ENCODE measurements at regions not wholly inside any gene's neighbourhood (a gene's known extent, or its start where the extent isn't known, plus 50 kb on each side); places are given as distances from the start of the nearest gene placed in this dataset.

DNA sequence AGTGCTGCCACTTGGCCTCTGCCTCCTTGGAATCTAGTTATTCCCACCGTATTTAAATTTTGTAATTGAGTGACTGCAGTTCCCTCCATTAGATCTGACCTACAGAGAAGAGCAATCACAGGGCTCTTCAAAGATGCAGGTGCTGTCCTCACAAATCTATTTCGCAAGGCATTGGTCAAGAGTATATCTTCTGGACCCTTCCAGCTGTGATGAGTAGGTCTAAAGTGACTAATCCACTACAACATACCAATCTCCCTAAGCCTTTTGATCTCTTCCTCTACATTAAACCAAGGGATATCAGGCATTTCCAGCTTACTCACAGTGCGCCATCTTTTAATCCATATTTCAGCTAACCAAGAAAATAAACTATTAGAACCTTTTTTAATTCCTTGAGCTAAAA, 65.1 kb upstream of the COL3A1 start:
- Mint-ChIP-seq H3K4me3 (ENCODE audit: unreplicated experiment) (no peak overlapping the region), H3K4me1 (ENCODE audit: insufficient read depth, unreplicated experiment) (no peaks in the 10 kb centered on the region), H3K27me3 (ENCODE audit: insufficient read depth, unreplicated experiment) (no peaks in the 10 kb centered on the region), H3K9me3 (ENCODE audit: unreplicated experiment) (no peaks in the 10 kb centered on the region), H3K27ac (ENCODE audit: low read depth, unreplicated experiment) (no peak overlapping the region), H3K36me3 (ENCODE audit: insufficient read depth, unreplicated experiment) (no peaks in the 10 kb centered on the region)
- ChIA-PET POLR2A (no interaction called here), CTCF (no interaction called here)
- intact Hi-C loops (cut with micrococcal nuclease): no loop called here
- BruUV-seq (replicated peaks): no TSS peak
- TF ChIP-seq, protein P1, sequence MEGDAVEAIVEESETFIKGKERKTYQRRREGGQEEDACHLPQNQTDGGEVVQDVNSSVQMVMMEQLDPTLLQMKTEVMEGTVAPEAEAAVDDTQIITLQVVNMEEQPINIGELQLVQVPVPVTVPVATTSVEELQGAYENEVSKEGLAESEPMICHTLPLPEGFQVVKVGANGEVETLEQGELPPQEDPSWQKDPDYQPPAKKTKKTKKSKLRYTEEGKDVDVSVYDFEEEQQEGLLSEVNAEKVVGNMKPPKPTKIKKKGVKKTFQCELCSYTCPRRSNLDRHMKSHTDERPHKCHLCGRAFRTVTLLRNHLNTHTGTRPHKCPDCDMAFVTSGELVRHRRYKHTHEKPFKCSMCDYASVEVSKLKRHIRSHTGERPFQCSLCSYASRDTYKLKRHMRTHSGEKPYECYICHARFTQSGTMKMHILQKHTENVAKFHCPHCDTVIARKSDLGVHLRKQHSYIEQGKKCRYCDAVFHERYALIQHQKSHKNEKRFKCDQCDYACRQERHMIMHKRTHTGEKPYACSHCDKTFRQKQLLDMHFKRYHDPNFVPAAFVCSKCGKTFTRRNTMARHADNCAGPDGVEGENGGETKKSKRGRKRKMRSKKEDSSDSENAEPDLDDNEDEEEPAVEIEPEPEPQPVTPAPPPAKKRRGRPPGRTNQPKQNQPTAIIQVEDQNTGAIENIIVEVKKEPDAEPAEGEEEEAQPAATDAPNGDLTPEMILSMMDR (IDR thresholded peaks at IDR 0.05; ENCODE audit: unreplicated experiment): no peak
- DNase-seq (ENCODE audit: unreplicated experiment): no peak

DNA sequence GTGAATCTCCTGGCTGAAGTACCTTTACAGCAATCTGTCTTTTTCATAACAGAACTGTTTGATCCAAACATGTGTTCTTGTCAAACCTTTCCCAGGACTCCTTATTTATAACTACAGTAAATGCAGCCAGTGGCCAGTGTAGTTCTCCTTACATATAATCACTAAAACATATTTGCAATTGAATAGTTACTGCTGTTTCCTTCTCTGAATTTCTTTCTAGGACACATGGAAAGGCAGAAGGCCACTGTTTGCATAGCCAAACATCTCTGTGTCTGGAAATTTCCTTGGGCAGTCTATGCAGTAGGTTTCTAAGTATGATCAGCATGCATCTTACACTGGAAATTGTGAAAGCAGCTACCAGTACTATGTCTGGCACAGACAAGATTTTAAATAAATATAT, 57.4 kb upstream of the COL3A1 start:
- TF ChIP-seq, protein P1 (IDR thresholded peaks at IDR 0.05; ENCODE audit: unreplicated experiment): no peak
- H3K27ac Mint-ChIP-seq (ENCODE audit: low read depth, unreplicated experiment): no peak overlapping the region
- H3K4me1 Mint-ChIP-seq (ENCODE audit: insufficient read depth, unreplicated experiment): no peaks in the 10 kb centered on the region
- no peak overlapping the region for H3K4me3 Mint-ChIP-seq (ENCODE audit: unreplicated experiment)
- ChIA-PET POLR2A (no interaction called here), CTCF (no interaction called here)
- H3K36me3 Mint-ChIP-seq (ENCODE audit: insufficient read depth, unreplicated experiment): no peaks in the 10 kb centered on the region
- no peak for DNase-seq (ENCODE audit: unreplicated experiment)
- BruUV-seq (replicated peaks): no TSS peak
- intact Hi-C loops (cut with micrococcal nuclease): no loop called here
- no peaks in the 10 kb centered on the region for H3K27me3 Mint-ChIP-seq (ENCODE audit: insufficient read depth, unreplicated experiment)
- H3K9me3 Mint-ChIP-seq (ENCODE audit: unreplicated experiment): no peaks in the 10 kb centered on the region

DNA sequence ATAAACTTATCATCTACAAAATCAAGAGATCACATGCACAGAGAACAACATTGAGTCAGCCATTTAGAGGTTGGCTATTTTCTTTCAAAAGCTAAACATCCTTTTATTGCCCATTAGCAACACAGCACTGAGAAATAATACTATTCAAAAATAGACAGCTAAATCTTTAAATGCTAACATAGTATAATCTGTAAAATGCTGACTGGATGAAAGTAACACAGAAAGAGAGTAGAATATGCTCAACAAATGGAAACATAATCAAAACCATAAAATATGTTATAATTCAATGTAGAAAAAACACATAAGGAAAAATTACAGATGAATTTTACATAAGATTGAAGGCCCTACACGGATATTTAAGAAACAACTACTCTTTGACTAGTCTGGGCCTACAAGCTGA, 56.5 kb upstream of the COL3A1 start:
- H3K9me3 Mint-ChIP-seq (ENCODE audit: unreplicated experiment): no peaks in the 10 kb centered on the region

DNA sequence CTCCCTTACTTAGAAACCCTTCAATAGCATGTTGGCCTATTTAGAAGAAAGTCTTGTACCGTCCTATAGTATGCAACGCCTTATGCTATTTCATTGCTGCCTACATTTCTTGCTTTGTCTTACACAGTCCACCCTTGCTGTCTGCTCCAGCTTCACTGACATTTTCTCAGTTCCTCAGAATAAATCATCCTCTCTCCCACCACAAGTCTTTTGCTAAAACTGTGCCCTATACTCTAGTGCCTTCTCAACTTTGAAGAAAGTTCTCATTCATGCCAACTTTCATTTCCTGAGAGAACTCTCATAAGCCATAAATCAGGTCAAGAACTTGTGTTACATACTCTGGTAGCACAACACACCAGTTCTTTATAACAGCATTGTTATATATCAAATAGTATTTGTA, 54.3 kb upstream of the COL3A1 start:
- no TSS peak for BruUV-seq (replicated peaks)
- intact Hi-C loops (cut with micrococcal nuclease): no loop called here
- Mint-ChIP-seq H3K36me3 (ENCODE audit: insufficient read depth, unreplicated experiment) (no peaks in the 10 kb centered on the region), H3K4me3 (ENCODE audit: unreplicated experiment) (no peak overlapping the region), H3K4me1 (ENCODE audit: insufficient read depth, unreplicated experiment) (no peaks in the 10 kb centered on the region), H3K27me3 (ENCODE audit: insufficient read depth, unreplicated experiment) (no peaks in the 10 kb centered on the region), H3K9me3 (ENCODE audit: unreplicated experiment) (peaks cover 7% of the 10 kb centered on the region), H3K27ac (ENCODE audit: low read depth, unreplicated experiment) (no peak overlapping the region)
- POLR2A ChIA-PET: no interaction called here
- TF ChIP-seq, protein P1 (IDR thresholded peaks at IDR 0.05; ENCODE audit: unreplicated experiment): no peak
- DNase-seq (ENCODE audit: unreplicated experiment): no peak
- CTCF ChIA-PET: interaction anchor here (0.5 to 0.8 kb wide), 3 partner anchors 23 to 295 kb away, joined by 4 to 5 read pairs (median 5); no protein-coding TSS in a partner anchor

More for the DNA sequence above, 56.5 kb upstream of the COL3A1 start:
- Mint-ChIP-seq H3K27ac (ENCODE audit: low read depth, unreplicated experiment) (no peak overlapping the region), H3K4me3 (ENCODE audit: unreplicated experiment) (no peak overlapping the region), H3K4me1 (ENCODE audit: insufficient read depth, unreplicated experiment) (no peaks in the 10 kb centered on the region), H3K27me3 (ENCODE audit: insufficient read depth, unreplicated experiment) (no peaks in the 10 kb centered on the region), H3K36me3 (ENCODE audit: insufficient read depth, unreplicated experiment) (no peaks in the 10 kb centered on the region)
- ChIA-PET CTCF (interaction anchor here (0.6 kb wide), 1 partner anchor 1378 kb away, joined by 3 read pairs; no protein-coding TSS in a partner anchor), POLR2A (interaction anchor here (0.6 kb wide), 1 partner anchor 32 kb away, joined by 3 read pairs; no protein-coding TSS in a partner anchor)
- intact Hi-C loops (cut with micrococcal nuclease): no loop called here
- TF ChIP-seq, protein P1 (IDR thresholded peaks at IDR 0.05; ENCODE audit: unreplicated experiment): no peak
- BruUV-seq (replicated peaks): no TSS peak
- DNase-seq (ENCODE audit: unreplicated experiment): no peak
